COLO668 (cell line): ENCODE measurements at regions not wholly inside any gene's neighbourhood (a gene's known extent, or its start where the extent isn't known, plus 50 kb on each side); places are given as distances from the start of the nearest gene placed in this dataset.

ENCODE experiments used
- DNase-seq: peaks from one replicate; lab custom pipeline; 2025; ENCODE audit not compliant: unreplicated experiment; lab: John Stamatoyannopoulos, UW

DNA sequence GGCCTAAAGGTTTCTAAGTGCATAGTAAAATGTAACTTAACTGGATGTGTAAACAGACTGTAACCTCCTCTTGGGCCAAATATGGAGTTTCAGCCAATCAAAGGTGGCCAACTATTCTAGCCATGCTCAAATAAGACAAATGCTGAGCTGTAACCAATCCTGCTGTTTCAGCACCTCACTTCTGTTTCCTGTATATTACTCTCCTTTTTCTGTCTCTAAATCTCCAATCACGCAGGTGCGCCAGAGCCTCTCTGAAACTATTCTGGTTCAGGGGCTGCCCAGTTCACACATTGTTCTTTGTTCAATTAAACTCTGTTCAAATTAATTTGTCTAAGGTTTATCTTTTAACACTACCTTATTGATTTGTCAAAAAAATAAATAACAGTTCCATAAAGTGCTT, 532.7 kb upstream of the DCC start:
- no peak for DNase-seq

DNA sequence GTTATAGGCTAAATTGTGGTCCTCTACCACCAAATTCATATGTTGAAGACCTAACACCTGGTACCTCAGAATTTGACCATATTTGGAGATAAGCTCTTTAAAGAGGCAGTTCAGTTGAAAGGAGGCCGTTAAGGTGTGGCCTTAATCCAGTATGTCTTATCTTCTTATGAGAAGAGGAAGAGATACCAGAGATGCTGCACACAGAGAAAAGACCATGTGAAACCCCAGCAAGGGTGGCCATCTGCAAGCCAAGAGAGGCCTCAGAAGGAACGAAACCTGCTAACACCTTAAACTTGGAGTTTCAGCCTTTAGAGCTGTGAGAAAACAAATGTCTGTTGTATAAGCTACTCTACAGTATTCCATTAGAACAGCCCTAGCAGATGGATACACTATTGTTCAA, 528.1 kb upstream of the DCC start:
- no peak for DNase-seq

DNA sequence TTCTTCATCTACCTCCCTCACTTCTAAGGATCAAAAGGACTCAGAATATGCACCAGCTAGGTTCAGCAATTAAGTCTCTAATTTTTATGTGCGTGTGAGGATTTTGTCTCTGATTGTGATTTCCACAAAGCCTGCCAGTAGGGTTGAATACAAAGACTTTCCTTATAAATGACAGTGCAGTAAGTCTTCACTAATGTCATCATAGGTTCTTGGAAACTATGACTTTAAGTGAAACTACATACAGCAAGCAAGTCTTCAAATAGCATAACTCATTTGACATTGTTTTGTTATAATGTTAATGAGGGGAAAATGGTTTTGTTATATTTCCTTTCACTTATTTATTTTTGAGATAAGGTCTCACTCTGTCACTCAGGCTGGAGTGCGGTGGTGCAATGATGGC, 526.3 kb upstream of the DCC start:
- no peak for DNase-seq

DNA sequence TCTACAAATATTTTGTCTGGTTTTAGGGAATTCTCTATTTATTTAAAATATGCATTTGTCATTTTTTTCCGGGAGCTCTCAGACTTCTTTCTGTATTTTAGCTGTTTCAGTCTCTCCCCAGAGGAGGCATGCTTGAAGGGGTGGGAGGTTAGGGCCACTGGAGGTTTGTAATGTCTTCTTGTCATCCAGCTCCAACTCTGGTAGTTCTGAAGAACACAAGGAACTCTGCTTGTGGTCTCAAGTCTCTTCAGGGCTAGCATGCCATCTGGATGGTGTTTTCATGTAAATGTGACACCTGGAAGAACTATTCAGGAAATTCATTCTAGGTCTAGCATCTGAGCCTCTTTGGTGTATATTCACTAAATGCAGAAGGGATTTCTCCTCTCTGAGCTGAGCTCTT, 518.4 kb upstream of the DCC start:
- no peak for DNase-seq

DNA sequence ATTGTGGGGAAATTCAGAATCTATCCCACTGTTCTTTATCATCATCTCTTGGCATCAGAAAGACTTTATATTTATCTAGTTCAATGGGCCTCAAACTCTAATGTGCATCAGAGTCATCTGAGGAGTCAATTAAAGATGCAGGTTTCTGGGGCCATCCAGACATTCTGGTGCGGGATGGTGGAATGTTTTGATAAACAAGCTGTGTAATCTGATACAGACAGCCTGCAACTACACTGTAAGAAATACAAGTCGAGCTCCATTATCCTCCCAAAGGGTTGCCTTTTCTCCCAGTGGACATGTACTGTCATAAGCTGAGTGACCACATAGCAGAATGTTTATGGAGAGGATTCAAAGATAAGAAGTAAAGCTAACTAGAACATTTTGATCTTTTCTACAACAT, 515.3 kb upstream of the DCC start:
- DNase-seq = no peak

DNA sequence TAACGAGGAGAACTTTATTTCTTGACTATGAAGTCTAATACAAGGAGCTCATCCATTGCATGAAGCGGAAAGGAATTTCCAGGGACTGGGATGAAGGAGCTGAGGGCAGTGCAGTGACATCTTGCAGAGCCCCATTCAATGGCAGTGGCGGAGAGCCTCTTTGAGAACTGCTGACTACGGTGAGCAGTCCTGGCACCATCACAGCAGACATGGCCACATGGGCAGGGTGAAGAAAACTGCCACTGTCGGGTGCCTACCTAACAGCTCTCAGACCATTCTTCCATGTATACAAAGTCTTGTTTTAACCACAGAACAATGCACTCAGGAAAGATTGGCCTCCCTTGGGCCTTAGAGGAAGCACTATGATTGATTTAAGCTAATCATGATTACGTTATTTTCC, 506.1 kb upstream of the DCC start:
- no peak for DNase-seq

DNA sequence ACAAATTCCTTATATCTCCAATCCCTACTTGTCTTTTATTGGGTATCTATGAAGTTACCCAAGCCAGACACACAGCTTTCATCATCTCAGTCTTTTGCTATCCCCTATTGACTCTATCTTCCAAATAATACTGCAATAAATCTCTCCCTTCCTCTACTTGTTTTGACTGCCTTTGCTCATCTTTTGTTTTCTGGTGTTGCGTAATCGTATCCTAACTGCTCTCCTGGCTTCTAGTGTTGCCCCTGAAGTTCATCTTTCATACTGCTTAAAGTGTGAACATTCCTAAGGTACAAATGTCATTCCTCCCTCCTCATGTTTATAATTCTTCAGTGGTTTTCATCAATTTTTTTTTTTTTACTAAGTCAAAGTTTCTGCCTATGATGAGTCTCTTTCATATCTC, 491.3 kb upstream of the DCC start:
- no peak for DNase-seq

DNA sequence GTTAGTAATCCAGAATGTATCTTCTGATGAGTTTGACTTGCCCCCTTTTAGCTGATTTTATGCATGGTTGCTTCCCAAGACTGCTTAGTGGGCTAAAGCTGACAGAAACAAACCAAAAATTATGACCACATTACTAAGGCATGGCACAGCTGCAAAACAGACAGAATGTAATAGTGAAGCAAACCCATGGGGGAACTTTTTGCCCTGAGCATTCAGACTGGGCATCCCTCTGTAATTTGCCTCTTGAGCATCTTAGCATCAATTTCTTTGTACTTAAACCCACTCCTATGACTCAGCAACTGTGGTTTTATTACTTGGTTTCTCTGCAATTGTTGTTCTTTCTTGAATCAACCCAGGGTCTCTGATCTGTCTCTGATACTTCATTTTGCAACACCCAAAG, 487.3 kb upstream of the DCC start:
- DNase-seq = no peak

DNA sequence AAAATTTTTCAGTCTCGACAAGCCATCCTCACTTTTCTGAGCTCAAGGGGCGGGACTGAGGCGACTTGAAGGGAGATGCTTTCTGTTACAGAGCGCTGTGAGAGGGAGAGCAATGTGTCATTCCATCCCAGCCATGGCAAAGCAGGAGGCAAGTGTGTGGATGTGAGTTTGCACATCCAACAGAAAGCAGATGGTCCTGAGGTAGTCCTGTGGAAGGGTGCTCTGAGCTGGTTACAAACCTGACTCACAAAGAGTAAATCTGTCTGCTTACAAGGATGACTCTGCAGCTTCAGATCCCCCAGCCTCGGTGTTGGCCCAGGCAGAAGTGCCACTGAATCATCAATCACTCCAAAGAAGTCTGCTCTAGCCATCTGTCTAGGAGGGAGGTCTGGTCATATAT, 482.0 kb upstream of the DCC start:
- no peak for DNase-seq

DNA sequence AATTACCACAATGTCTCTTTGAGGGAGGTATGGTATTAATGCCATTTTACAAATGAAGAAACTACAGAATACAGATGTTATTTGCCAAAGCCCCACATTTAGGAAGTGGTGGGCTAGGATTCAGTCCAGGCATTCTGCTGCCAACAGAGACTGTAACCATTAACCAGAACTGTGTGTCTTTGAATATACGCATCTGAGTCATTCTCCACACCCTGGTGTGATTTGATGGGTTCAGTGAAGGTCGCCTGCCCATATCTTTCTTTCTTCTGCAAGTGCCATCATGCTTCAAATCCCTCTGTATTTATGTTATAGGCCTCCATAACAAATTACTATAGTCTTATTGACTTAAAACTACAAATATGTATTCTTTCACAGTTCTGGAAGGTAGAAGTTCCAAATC, 479.0 kb upstream of the DCC start:
- DNase-seq = no peak

DNA sequence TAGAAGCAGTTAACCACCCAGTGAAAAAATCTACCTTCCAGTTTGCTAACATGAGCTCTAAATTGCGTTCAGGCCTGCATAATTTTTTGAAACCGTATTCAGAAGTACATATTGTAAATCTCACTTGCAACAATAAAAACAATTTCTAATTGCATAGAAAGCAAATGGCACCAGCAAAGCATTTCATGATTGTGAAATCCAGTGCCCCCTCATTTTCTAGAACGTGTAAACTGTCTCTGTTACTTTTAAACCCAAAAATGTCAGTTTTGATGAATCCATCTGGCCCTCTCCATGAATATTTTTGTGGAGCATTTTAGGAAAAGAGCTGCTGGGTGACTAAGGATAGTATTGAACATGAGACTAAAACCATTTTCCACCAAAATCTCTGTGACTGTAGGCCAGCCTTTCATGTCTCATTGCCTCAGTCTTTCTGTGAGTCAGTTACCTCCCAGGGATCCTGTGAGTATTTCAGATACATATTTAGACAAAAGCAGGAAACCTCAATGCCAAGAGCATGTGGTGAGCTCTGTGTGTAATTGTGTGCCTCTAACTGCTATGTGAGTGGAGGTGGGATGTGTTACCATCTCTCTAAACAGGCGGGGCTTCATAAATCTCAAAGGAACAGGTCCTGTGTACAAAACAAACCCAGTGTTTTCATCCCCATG, 477.8 kb upstream of the DCC start:
- no peak for DNase-seq

DNA sequence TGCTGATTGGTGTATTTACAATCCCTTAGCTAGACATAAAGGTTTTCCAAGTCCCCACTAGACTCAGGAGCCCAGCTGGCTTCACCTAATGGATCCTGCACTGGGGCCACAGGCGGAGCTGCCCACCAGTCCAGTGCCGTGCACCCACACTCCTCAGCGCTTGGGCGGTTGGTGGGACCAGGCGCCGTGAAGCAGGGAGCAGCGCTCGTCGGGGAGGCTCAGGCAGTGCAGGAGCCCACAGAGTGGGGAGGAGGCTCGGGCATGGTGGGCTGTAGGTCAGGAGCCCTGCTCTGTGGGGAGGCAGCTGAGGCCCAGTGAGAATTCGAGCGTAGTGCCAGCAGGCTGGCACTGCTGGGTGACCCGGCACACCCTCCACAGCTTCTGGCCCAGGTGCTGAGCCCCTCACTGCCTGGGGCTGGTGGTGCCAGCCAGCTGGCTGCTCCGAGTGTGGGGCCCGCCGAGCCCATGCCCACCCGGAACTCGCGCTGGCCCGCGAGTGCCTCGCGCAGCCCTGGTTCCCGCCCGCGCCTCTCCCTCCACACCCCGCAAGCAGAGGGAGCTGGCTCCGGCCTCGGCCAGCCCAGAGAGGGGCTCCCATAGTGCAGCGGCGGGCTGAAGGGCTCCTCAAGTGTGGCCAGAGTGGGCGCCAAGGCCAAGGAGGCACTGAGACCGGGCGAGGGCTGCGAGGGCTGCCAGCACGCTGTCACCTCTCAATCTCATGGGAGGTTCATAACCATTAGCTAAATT, 475.6 kb upstream of the DCC start:
- DNase-seq = no peak

DNA sequence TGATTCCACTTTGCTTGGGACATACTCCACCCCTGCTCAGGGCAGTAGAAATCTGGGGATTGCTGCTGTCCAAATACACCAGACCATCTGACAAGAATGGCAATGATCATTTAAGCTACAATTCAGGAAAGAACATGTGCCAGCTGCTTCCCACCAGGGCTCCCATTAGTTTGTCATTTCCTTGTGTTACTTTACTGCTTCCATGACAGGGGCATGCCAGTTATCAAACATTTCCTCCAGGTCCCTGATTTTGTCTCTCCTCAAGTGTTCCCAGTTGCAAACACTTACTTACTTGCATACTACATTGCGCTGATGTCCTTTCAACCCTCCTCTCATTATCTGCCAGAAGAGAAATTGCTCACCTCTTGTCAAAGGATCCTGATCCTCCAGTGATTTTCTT, 474.5 kb upstream of the DCC start:
- no peak for DNase-seq

DNA sequence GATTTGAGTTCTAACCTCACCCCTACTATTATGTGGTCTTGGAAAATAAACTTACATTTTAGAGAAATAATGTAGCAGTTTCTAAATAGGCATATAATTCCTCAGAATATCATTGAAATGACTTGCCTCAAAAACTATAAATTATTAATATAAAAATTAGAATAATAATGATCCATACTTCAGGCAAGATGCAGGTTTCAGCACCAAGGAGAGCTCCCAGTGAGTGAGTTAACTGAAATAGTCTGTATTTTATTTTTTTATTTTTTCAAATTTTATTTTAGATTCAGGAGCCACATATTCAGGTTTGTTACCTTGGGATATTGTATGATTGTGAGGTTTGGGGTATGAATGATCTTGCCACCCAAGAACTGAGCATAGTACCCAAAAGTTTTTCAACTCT, 472.2 kb upstream of the DCC start:
- DNase-seq = no peak

DNA sequence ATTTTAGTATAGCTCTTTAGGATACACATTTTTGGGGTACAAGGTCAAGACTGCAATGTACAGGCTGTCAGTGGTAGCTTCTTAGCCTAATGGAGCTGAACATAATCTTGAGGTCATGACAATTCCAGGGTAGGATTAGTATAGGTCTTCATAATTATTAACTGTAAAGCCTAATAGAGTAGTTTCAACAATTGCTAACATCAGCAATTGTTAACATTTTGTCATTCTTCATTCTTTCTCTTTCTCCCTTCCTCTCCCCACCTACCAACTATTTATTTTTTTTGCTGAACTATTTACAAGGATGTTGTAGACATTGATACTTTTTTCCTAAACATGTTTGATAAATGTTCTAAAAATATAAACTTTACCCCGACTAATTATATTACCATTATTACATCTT, 461.3 kb upstream of the DCC start:
- DNase-seq = no peak

DNA sequence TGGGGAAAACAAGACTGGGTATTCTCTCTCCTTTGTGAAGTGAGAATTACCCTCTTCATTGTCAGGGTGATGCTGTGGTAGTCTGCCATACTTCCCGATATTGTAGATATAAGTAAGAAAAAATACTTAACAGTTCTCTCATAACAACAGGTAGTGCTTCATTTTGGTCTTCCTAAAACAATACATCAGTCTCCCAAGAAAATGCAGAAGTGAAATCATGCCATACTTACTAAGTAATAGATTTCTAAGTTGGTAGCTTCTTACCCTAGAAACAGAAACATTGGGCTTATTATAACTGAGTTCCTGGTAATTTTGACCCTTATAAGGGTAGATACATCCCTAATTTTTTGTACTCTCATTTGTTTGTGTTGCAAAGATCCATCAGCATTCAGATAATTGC, 460.7 kb upstream of the DCC start:
- no peak for DNase-seq

DNA sequence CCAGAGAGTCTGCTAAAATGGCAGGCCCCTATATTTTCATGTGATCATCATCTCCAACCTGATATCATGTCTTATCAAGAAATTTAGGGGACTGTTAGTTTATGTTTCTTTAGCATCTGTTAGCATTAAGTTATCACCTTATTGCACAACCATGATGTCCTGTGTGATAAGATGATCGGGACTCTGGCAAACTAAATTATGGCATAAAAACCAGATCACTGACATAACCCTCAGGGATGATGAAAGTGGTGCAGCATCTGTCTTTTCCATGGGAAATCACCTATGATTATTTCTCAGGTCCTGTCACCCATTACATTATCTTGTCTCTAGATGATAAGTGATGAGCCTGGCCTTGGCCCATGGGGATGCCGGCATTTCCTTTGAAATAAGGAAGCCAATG, 458.6 kb upstream of the DCC start:
- no peak for DNase-seq

DNA sequence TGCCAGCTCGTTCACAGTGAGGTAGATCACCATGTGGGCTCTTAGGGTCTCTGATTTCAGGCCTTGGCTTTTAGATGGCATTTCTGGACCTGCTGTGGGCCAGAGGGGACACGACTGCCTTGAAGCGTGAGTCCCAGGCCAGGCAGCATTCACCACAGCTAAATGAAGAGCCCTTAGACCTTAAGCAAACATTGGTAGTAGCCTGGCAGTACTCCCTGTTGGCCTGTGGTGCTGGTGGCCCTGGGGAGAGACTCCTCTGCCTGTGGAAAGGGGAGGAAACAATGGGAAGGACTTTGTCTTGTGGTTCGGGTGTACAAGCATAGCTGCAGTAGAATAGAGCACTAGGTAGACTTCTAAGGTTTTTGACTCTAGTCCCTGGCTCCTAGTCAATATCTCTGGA, 456.0 kb upstream of the DCC start:
- DNase-seq = no peak

DNA sequence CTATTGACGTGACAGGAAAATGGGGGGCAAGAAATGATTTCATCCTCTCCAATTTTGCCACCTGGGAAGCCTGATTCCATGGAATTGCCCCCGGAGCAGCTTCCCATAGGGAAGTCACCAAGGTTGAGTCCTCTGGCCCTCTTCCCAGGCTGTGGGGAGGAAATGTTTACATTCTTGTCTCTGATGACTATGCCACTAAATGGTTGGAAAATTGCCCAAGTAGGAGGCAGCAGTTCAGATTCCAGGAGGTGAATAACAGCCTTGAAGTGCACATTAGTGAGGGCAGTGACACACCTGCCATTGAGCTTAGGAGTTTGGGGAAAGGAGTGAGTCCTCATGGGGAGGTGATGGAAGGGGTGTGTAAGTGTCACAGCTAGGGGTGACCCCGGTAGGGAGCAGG, 449.2 kb upstream of the DCC start:
- DNase-seq = no peak

DNA sequence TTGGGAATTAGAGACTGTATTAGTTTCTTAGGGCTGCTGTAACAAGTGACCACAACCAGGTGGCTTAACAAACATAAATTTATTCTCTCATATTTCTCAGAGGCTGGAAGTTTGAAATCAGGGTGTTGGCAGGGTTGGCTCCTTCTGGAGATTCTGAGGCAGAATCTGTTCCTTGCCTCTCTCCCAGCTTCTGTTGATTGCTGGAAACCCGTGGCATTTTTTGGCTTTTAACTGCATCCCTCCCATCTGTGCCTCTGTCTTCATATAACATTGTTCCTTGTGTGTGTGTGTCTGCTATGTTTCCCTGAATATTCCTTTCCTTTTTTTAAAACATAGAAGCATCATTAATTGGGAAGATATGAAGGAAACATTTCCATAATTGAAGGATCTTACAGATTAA, 448.1 kb upstream of the DCC start:
- DNase-seq = no peak

DNA sequence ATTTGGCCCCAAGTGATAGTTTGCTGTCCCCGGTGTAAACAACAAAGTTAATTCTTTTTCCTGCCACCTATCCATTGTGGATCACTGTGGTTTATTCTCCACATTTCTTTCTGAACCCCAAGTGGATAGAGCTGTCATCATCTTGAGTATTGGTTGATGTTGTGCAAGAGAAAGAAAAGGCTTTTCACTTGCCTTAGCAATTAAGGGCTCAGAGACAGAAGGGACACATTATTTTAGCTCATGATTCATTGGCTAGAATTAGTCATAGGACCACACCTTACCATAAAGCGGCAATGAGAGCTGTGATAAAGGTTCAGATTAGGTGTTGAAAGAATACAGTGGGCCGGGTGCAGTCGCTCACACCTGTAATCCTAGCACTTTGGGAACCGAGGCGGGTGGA, 442.1 kb upstream of the DCC start:
- no peak for DNase-seq

DNA sequence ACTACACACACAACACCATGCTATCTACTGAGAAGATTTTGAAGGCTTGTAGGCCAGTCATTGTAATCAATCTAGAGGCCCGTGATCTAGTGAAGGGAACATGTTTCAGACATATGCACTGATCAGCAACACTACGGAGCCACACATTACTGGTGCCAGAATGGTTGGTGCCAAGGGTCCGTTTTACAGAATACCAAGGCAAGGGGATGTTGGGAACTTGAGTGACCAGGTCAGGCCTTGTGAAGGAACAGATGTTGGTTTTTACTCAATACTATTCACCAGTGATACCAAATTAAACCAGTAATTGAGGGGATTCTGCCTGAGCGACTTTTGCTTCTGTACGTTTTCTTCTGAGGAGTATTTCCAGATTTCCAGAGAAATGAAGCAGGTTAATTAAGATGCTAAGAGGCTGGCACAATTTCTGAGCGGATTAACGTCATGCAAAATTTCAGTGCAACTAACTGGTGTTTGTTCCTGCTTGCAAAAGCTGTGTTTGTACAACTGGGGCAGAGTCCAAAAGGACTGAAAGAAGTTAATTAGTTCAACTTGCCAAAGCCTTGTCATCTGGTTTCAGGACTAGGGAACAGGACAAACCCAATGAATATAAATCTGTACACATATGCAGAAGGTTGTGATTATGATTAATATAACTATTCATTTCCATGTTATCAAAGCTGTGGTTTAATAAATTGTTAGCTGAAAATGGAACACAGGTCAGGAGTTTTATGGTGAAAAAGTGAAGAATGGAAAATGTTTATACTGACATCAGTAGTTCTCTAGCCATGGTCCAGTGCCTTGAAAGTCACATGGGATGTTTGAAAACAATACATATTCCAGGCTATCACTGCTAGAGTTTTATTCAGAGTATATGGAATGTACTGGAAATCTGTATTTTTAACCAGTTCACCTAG, 432.1 kb upstream of the DCC start:
- DNase-seq = no peak
